KMS-11 (cell line): ENCODE measurements at regions not wholly inside any gene's neighbourhood (a gene's known extent, or its start where the extent isn't known, plus 50 kb on each side); places are given as distances from the start of the nearest gene placed in this dataset.
"Not testable (repeated sequence)": the region's sequence is repeated elsewhere in the genome, so short reads cannot be mapped to it uniquely, and the experiment has no call there.

Source experiments
- H2AFZ ChIP-seq: fragments of 200-600 bp; sonication (generic); 2 replicates; pipeline ENCODE4 v1.6.1; 2016; ENCODE audit warnings: antibody characterized with exemption, mixed run types, low read depth
- H3K27ac ChIP-seq: fragments of 200-600 bp; sonication (generic); 2 replicates; pipeline ENCODE4 v1.6.1; 2016; ENCODE audit warnings: mild to moderate bottlenecking, mixed run types
- H3K27me3 ChIP-seq: fragments of 200-600 bp; sonication (generic); 2 replicates; pipeline ENCODE4 v1.6.1; 2017; ENCODE audit warnings: mild to moderate bottlenecking, low read depth, mixed run types, moderate library complexity; ENCODE audit not compliant: insufficient read depth
- H3K36me3 ChIP-seq: fragments of 200-600 bp; sonication (generic); 2 replicates; pipeline ENCODE4 v1.6.1; 2017; ENCODE audit warnings: mild to moderate bottlenecking, mixed run types; ENCODE audit not compliant: insufficient read depth
- H3K4me1 ChIP-seq: fragments of 200-600 bp; sonication (generic); 2 replicates; pipeline ENCODE4 v1.6.1; 2016; ENCODE audit warnings: mild to moderate bottlenecking, low read depth, mixed run types; ENCODE audit not compliant: poor library complexity, severe bottlenecking
- H3K4me2 ChIP-seq: fragments of 200-600 bp; sonication (generic); 2 replicates; pipeline ENCODE4 v1.7.0; 2016; ENCODE audit warnings: mild to moderate bottlenecking, mixed run types
- H3K4me3 ChIP-seq: fragments of 200-600 bp; sonication (generic); IDR thresholded peaks from 2 replicates; pipeline ENCODE4 v1.6.1; 2017; ENCODE audit warnings: low read depth, low read length, mixed read lengths; ENCODE audit not compliant: insufficient read depth
- H3K79me2 ChIP-seq: fragments of 200-600 bp; sonication (generic); 2 replicates; pipeline ENCODE4 v1.6.1; 2016; ENCODE audit warnings: low read depth, mixed run types; ENCODE audit not compliant: insufficient read depth
- H3K9ac ChIP-seq: fragments of 200-600 bp; sonication (generic); 2 replicates; pipeline ENCODE4 v1.6.1; 2016; ENCODE audit warnings: mild to moderate bottlenecking, mixed run types
- H4K20me1 ChIP-seq: fragments of 200-600 bp; sonication (generic); 2 replicates; pipeline ENCODE4 v1.6.1; 2016; ENCODE audit warnings: mild to moderate bottlenecking, mixed run types; ENCODE audit not compliant: insufficient read depth
- TF ChIP-seq, protein P1 (sequence below): fragments of 200-600 bp; sonication (generic); conservative IDR thresholded peaks from 2 replicates; pipeline ENCODE4 v1.6.1; 2017; ENCODE audit warnings: low read depth, mild to moderate bottlenecking, antibody characterized with exemption, low read length, moderate library complexity, mixed read lengths

DNA sequence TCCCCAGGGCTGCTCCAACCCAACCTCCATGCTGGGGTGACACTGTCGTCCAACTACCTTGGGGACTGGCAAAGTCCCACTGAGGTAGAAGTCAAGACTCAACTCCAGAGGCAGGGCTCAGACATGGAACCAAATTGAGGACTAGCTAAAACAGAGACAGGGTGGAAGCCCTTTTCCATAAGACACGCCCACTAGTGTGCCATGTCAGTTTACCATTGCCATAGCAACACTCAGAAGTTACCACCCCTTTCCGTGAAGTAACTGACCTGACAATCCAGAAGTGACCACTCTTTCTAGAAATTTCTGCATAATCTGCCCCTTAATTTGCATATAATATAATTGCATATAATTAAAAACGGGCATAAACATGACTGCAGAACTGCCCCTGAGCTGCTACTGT, 409.6 kb downstream of the MED13L start:
- H3K79me2 ChIP-seq, result no peaks in the 10 kb centered on the region
- H3K27me3 ChIP-seq, result no peaks in the 10 kb centered on the region
- H2AFZ ChIP-seq, result no peak overlapping the region
- H3K4me3 ChIP-seq, result no peak overlapping the region
- TF ChIP-seq, protein P1, sequence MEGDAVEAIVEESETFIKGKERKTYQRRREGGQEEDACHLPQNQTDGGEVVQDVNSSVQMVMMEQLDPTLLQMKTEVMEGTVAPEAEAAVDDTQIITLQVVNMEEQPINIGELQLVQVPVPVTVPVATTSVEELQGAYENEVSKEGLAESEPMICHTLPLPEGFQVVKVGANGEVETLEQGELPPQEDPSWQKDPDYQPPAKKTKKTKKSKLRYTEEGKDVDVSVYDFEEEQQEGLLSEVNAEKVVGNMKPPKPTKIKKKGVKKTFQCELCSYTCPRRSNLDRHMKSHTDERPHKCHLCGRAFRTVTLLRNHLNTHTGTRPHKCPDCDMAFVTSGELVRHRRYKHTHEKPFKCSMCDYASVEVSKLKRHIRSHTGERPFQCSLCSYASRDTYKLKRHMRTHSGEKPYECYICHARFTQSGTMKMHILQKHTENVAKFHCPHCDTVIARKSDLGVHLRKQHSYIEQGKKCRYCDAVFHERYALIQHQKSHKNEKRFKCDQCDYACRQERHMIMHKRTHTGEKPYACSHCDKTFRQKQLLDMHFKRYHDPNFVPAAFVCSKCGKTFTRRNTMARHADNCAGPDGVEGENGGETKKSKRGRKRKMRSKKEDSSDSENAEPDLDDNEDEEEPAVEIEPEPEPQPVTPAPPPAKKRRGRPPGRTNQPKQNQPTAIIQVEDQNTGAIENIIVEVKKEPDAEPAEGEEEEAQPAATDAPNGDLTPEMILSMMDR, result no peak
- H3K27ac ChIP-seq, result no peak overlapping the region
- H3K4me2 ChIP-seq, result no peak overlapping the region
- H4K20me1 ChIP-seq, result no peaks in the 10 kb centered on the region
- H3K9ac ChIP-seq, result no peak overlapping the region
- no peaks in the 10 kb centered on the region for H3K36me3 ChIP-seq
- no peaks in the 10 kb centered on the region for H3K4me1 ChIP-seq

DNA sequence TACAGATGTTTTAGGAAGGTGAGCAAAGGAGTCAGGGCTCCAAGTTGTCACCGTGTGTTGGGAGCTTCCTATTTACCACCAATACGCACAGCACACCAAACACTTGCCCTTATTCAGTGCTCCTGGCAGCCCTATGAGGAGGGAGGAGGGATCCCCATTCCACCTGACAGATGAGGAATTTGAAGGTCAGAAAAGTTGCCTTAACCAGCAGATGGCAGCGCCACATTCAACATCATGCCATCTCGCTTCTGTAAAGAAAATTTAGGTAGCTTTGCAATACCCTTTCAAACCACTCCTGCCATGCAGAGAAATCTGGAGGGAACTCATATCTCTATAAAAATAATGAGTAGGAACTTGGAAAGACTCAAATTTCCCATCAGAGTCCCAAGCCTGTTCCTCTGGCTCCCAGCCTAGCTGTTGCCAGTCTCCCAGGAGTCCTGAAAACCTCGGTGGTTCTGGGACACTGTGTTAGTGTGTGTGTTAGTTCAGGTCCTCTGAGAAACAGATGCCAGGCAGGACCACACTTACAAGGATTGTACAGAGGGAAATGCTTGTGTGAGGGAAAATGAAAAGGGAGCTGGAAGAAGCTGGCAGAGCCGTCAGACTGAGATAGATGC, 410.5 kb downstream of the MED13L start:
- H3K79me2 ChIP-seq, result no peaks in the 10 kb centered on the region

DNA sequence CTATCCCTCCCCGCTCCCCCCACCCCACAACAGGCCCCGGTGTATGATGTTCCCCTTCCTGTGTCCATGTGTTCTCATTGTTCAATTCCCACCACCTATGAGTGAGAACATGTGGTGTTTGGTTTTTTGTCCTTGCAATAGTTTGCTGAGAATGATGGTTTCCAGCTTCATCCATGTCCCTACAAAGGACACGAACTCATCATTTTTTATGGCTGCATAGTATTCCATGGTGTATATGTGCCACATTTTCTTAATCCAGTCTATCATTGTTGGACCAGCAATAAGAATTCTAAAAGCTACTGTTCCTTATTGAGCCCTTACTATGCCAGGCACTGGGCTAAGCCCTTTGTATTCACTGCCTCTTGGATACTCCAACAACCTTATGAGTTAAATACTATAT, 411.2 kb downstream of the MED13L start:
- H3K4me1 ChIP-seq, H3K27me3 ChIP-seq, H3K4me3 ChIP-seq, H3K4me2 ChIP-seq, H3K36me3 ChIP-seq, H3K79me2 ChIP-seq, H3K9ac ChIP-seq, H3K27ac ChIP-seq, H2AFZ ChIP-seq, H4K20me1 ChIP-seq: not testable (repeated sequence)

More for the DNA sequence above, 410.5 kb downstream of the MED13L start:
- Histone ChIP-seq H3K4me2 (no peak overlapping the region), H3K4me1 (no peaks in the 10 kb centered on the region), H3K9ac (no peak overlapping the region), H3K4me3 (no peak overlapping the region), H3K27me3 (no peaks in the 10 kb centered on the region), H3K27ac (no peak overlapping the region), H2AFZ (no peak overlapping the region), H4K20me1 (no peaks in the 10 kb centered on the region), H3K36me3 (no peaks in the 10 kb centered on the region)
- TF ChIP-seq, protein P1, result no peak

DNA sequence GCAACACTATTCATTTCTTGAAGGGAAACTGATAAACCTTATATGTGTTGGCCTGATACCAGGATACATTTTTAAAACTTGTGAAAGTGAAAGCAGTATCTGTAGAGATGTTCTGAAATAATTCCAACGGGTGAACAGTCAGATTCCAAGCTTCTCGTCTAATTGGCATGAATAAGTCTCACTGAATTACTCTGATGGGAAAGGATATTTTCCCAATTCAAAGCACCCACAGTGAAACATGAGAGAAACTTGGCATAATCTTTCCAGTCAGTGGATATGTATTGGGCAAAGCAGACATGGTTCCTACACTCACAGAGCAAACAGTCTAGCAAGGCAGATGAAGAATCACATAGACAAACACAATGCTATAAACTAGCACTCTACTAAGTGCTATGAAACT, 413.1 kb downstream of the MED13L start:
- Histone ChIP-seq H3K4me1 (no peaks in the 10 kb centered on the region), H3K4me2 (no peak overlapping the region), H3K9ac (no peak overlapping the region), H3K27me3 (no peaks in the 10 kb centered on the region), H4K20me1 (no peaks in the 10 kb centered on the region), H3K36me3 (no peaks in the 10 kb centered on the region), H2AFZ (no peak overlapping the region), H3K79me2 (no peaks in the 10 kb centered on the region), H3K4me3 (no peak overlapping the region), H3K27ac (no peak overlapping the region)
- TF ChIP-seq, protein P1, result no peak

DNA sequence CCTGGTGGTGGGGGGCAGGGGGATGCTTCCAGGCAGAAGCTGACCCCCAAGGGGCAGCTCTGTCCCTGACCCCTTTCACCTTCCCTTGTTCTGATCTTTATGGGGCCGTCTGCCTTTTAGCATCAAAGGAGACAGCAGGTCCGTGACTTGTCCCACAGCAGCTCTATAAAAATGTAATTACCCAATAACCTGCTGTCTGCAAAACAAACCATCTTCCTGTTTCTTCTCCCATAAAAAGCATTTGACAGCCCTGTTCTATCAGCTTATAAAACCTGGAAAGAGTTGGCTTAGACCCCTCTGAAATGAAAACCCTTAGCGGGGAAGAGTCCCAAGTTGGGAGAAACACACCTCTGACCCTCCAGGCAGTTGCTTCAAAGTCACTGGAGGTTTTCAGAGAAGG, 416.9 kb downstream of the MED13L start:
- Histone ChIP-seq H4K20me1 (no peaks in the 10 kb centered on the region), H3K4me1 (no peaks in the 10 kb centered on the region), H3K9ac (no peak overlapping the region), H2AFZ (no peak overlapping the region), H3K27me3 (no peaks in the 10 kb centered on the region), H3K36me3 (no peaks in the 10 kb centered on the region), H3K79me2 (no peaks in the 10 kb centered on the region), H3K4me3 (no peak overlapping the region), H3K4me2 (no peak overlapping the region), H3K27ac (no peak overlapping the region)
- TF ChIP-seq, protein P1, result no peak
